KBM-7 (cell line): ENCODE measurements at regions not wholly inside any gene's neighbourhood (a gene's known extent, or its start where the extent isn't known, plus 50 kb on each side); places are given as distances from the start of the nearest gene placed in this dataset.

Experiments
- DNase-seq: peaks from one replicate; pipeline ENCODE4 v3.0.0-alpha.2; 2015
- in situ Hi-C: fragments of 300-500 bp; cut with MboI; formaldehyde crosslinking; loops from 2 replicates; pipeline ENCODE4 v1.14.3; 2020; ENCODE audit warnings: low sequenced_read_pairs, low pct_unique_long_range_greater_than_20kb, mixed read lengths

GRCh38 chr18:46356278-46357033 lies 252.3 kb downstream of the HAUS1 start:
- in situ Hi-C loops: no loop called here
- no peak for DNase-seq

GRCh38 chr18:46360102-46360699 lies 256.0 kb downstream of the HAUS1 start:
- in situ Hi-C loops: no loop called here
- no peak for DNase-seq

GRCh38 chr18:46360866-46361265 lies 256.7 kb downstream of the HAUS1 start:
- in situ Hi-C loops: no loop called here
- DNase-seq: no peak

GRCh38 chr18:46362533-46362932 lies 258.3 kb downstream of the HAUS1 start:
- in situ Hi-C loops: no loop called here
- DNase-seq: no peak

- in situ Hi-C loops: no loop called here
- no peak for DNase-seq
Measured at GRCh38 chr18:46364048-46364447, 259.9 kb downstream of the HAUS1 start.

GRCh38 chr18:46366201-46366600 lies 262.0 kb downstream of the HAUS1 start:
- in situ Hi-C loops: no loop called here

GRCh38 chr18:46366751-46367376 lies 262.7 kb downstream of the HAUS1 start:
- in situ Hi-C loops: no loop called here
- DNase-seq: no peak

More at GRCh38 chr18:46366201-46366600, 262.0 kb downstream of the HAUS1 start:
- DNase-seq: no peak

- in situ Hi-C loops: no loop called here
- no peak for DNase-seq
Measured at GRCh38 chr18:46369323-46369722, 265.1 kb downstream of the HAUS1 start.

GRCh38 chr18:46370898-46371297 lies 266.7 kb downstream of the HAUS1 start:
- in situ Hi-C loops: no loop called here
- no peak for DNase-seq

- in situ Hi-C loops: no loop called here
- no peak for DNase-seq
Measured at GRCh38 chr18:46372670-46373069, 268.5 kb downstream of the HAUS1 start.

GRCh38 chr18:46373131-46373530 lies 268.9 kb downstream of the HAUS1 start:
- in situ Hi-C loops: no loop called here
- no peak for DNase-seq

- in situ Hi-C loops: no loop called here
- DNase-seq: no peak
Measured at GRCh38 chr18:46373791-46374190, 269.6 kb downstream of the HAUS1 start.

- in situ Hi-C loops: no loop called here
- no peak for DNase-seq
Measured at GRCh38 chr18:46374850-46375249, 270.7 kb downstream of the HAUS1 start.

GRCh38 chr18:46377557-46377956 lies 273.4 kb downstream of the HAUS1 start:
- no peak for DNase-seq
- in situ Hi-C loops: no loop called here

GRCh38 chr18:46378126-46378863 lies 274.1 kb downstream of the HAUS1 start:
- no peak for DNase-seq
- in situ Hi-C loops: no loop called here

- no peak for DNase-seq
- in situ Hi-C loops: no loop called here
Measured at GRCh38 chr18:46378864-46379207, 274.7 kb downstream of the HAUS1 start.

- no peak for DNase-seq
- in situ Hi-C loops: no loop called here
Measured at GRCh38 chr18:46379323-46379950, 275.3 kb downstream of the HAUS1 start.

- in situ Hi-C loops: no loop called here
- DNase-seq: no peak
Measured at GRCh38 chr18:46385124-46385523, 271.9 kb downstream of the LOXHD1 start.

- no peak for DNase-seq
- in situ Hi-C loops: no loop called here
Measured at GRCh38 chr18:46386788-46387187, 270.2 kb downstream of the LOXHD1 start.
